DND-41 (cell line): ENCODE measurements at regions not wholly inside any gene's neighbourhood (a gene's known extent, or its start where the extent isn't known, plus 50 kb on each side); places are given as distances from the start of the nearest gene placed in this dataset.

Experiments used
- ATAC-seq: fragments of 200-7000 bp; cut with Tn5 transposase; 3 replicates; pipeline ENCODE4 v1.9.1; 2021; ENCODE audit warnings: low read depth; ENCODE audit not compliant: insufficient read depth
- DNase-seq: peaks from one replicate; pipeline ENCODE4 v3.0.0-alpha.2; 2020
- H2AFZ ChIP-seq: 2 replicates; pipeline ENCODE4 v1.6.0; 2012; ENCODE audit warnings: low read depth, low read length
- H3K27ac ChIP-seq: 2 replicates; pipeline ENCODE4 v1.5.1; 2012; ENCODE audit warnings: low read length, inconsistent platforms
- H3K27me3 ChIP-seq: fragments of 200-600 bp; sonication (generic); 2 replicates; pipeline ENCODE4 v1.6.0; 2012; ENCODE audit warnings: low read length, mild to moderate bottlenecking, inconsistent platforms; ENCODE audit not compliant: insufficient read depth, poor library complexity
- H3K36me3 ChIP-seq: 2 replicates; pipeline ENCODE4 v1.5.1; 2012; ENCODE audit warnings: low read length, inconsistent platforms; ENCODE audit not compliant: insufficient read depth
- H3K4me1 ChIP-seq: 2 replicates; pipeline ENCODE4 v1.5.1; 2012; ENCODE audit warnings: mild to moderate bottlenecking, low read length; ENCODE audit not compliant: insufficient read depth
- H3K4me2 ChIP-seq: 2 replicates; pipeline ENCODE4 v1.6.0; 2012; ENCODE audit warnings: mild to moderate bottlenecking, moderate library complexity, low read length, inconsistent platforms; ENCODE audit not compliant: insufficient read depth
- H3K4me3 ChIP-seq, 2 experiments: fragments of 200-600 bp in 1 of 2; shearing (Covaris generic) in 1 of 2; 2 replicates each; pipeline ENCODE4 v1.5.1; 2012 to 2016; ENCODE audit warnings: inconsistent platforms in 2 of 2, low read length in 2 of 2, mild to moderate bottlenecking in 2 of 2, low read depth in 1 of 2, moderate library complexity in 1 of 2
- H3K79me2 ChIP-seq: 2 replicates; pipeline ENCODE4 v1.6.0; 2012; ENCODE audit warnings: low read length, inconsistent platforms; ENCODE audit not compliant: insufficient read depth
- H3K9ac ChIP-seq: 2 replicates; pipeline ENCODE4 v1.6.0; 2012; ENCODE audit warnings: low read depth, mild to moderate bottlenecking, inconsistent platforms, low read length, moderate library complexity
- H3K9me3 ChIP-seq: 2 replicates; pipeline ENCODE4 v1.5.1; 2012; ENCODE audit warnings: low read length, moderate library complexity, mild to moderate bottlenecking, inconsistent platforms; ENCODE audit not compliant: insufficient read depth, severe bottlenecking
- H4K20me1 ChIP-seq: 2 replicates; pipeline ENCODE4 v1.6.0; 2012; ENCODE audit warnings: low read length; ENCODE audit not compliant: insufficient read depth
- CTCF ChIP-seq: IDR thresholded peaks from 2 replicates; pipeline ENCODE4 v1.5.1; 2012; ENCODE audit warnings: borderline replicate concordance, low read length, moderate library complexity, mild to moderate bottlenecking; ENCODE audit not compliant: poor library complexity, severe bottlenecking; ENCODE audit errors: extremely low read depth
- EZH2 ChIP-seq: IDR thresholded peaks from 3 replicates; pipeline ENCODE4 v1.6.1; 2012; ENCODE audit warnings: borderline replicate concordance, low read depth, mild to moderate bottlenecking, moderate library complexity, low read length, inconsistent platforms; ENCODE audit not compliant: severe bottlenecking

- Histone ChIP-seq H3K4me1 (no peaks in the 10 kb centered on the region), H3K4me2 (no peak overlapping the region), H3K9ac (no peak overlapping the region), H3K27ac (no peak overlapping the region), H4K20me1 (no peaks in the 10 kb centered on the region), H3K4me3 (no peak overlapping the region), H2AFZ (no peak overlapping the region), H3K36me3 (no peaks in the 10 kb centered on the region), H3K79me2 (no peaks in the 10 kb centered on the region), H3K27me3 (no peaks in the 10 kb centered on the region), H3K9me3 (no peaks in the 10 kb centered on the region)
- TF ChIP-seq CTCF (no peak), EZH2 (no peak)
- no peak for ATAC-seq
- DNase-seq = no peak
Observed at GRCh38 chr12:68092976-68093375, 66.6 kb downstream of the IFNG start.

GRCh38 chr12:68089101-68089500 is 70.4 kb downstream of the IFNG start:
- Histone ChIP-seq H3K27me3 (no peaks in the 10 kb centered on the region), H4K20me1 (no peaks in the 10 kb centered on the region), H3K9ac (no peak overlapping the region), H3K4me1 (no peaks in the 10 kb centered on the region), H3K79me2 (no peaks in the 10 kb centered on the region), H3K4me2 (no peak overlapping the region), H2AFZ (no peak overlapping the region), H3K36me3 (no peaks in the 10 kb centered on the region), H3K9me3 (no peaks in the 10 kb centered on the region), H3K27ac (no peak overlapping the region), H3K4me3 (no peak overlapping the region)
- no peak for TF ChIP-seq CTCF
- no peak for TF ChIP-seq EZH2
- ATAC-seq (no peak), DNase-seq (no peak)

- H3K9me3 ChIP-seq = peaks cover 5% of the 10 kb centered on the region
- no peaks in the 10 kb centered on the region for H3K4me1 ChIP-seq
- TF ChIP-seq EZH2 (no peak), CTCF (no peak)
- H3K27ac ChIP-seq = no peak overlapping the region
- ATAC-seq = no peak
- no peak overlapping the region for H3K4me3 ChIP-seq
- H4K20me1 ChIP-seq = no peaks in the 10 kb centered on the region
- H3K9ac ChIP-seq = no peak overlapping the region
- H3K4me2 ChIP-seq = no peak overlapping the region
- DNase-seq = no peak
- H2AFZ ChIP-seq = no peak overlapping the region
- no peaks in the 10 kb centered on the region for H3K36me3 ChIP-seq
- no peaks in the 10 kb centered on the region for H3K27me3 ChIP-seq
- no peaks in the 10 kb centered on the region for H3K79me2 ChIP-seq
Observed at GRCh38 chr12:68086019-68086603, 73.4 kb downstream of the IFNG start.

- Histone ChIP-seq H3K79me2 (no peaks in the 10 kb centered on the region), H3K4me3 (no peak overlapping the region), H3K9ac (no peak overlapping the region), H4K20me1 (no peaks in the 10 kb centered on the region), H3K4me1 (no peaks in the 10 kb centered on the region), H3K36me3 (no peaks in the 10 kb centered on the region), H3K27me3 (peaks cover 3% of the 10 kb centered on the region), H3K4me2 (no peak overlapping the region), H2AFZ (no peak overlapping the region), H3K27ac (no peak overlapping the region), H3K9me3 (peaks cover 5% of the 10 kb centered on the region)
- TF ChIP-seq EZH2 (no peak), CTCF (no peak)
- DNase-seq (no peak), ATAC-seq (no peak)
Observed at GRCh38 chr12:68081561-68081960, 78.0 kb downstream of the IFNG start.
